ENCODE measurements at regions not wholly inside any gene's neighbourhood (a gene's known extent, or its start where the extent isn't known, plus 50 kb on each side); places are given as distances from the start of the nearest gene placed in this dataset.
A peak's percentile ranks its signal among the peaks of the same experiment; 100 is the strongest.
"Not testable (repeated sequence)": the region's sequence is repeated elsewhere in the genome, so short reads cannot be mapped to it uniquely, and the experiment has no call there.

GRCh38 chr4:3949916-3950315, 183.7 kb downstream of the ADRA2C start:
- not testable (repeated sequence) for H3K27ac ChIP-seq
- peak; percentile 61 for TF ChIP-seq CTCF (IDR thresholded peaks at IDR 0.05)

GRCh38 chr4:3952443-3953139, 186.4 kb downstream of the ADRA2C start:
- not testable (repeated sequence) for H3K27ac ChIP-seq

- H3K27ac ChIP-seq = not testable (repeated sequence)
These were observed 186.9 kb downstream of the ADRA2C start for GRCh38 chr4:3953140-3953489.

GRCh38 chr4:3954540-3955320, 188.5 kb downstream of the ADRA2C start:
- H3K27ac ChIP-seq = peak overlapping the region; percentile 39

GRCh38 chr4:3955321-3956164, 189.4 kb downstream of the ADRA2C start:
- H3K27ac ChIP-seq = peak overlapping the region; percentile 39

GRCh38 chr4:3956165-3956867, 190.1 kb downstream of the ADRA2C start:
- peak overlapping the region; percentile 31 for H3K27ac ChIP-seq

GRCh38 chr4:3961091-3961672, 195.0 kb downstream of the ADRA2C start:
- not testable (repeated sequence) for H3K27ac ChIP-seq

- H3K27ac ChIP-seq = not testable (repeated sequence)
These were observed 198.5 kb downstream of the ADRA2C start for GRCh38 chr4:3964572-3965278.

GRCh38 chr4:3967204-3967603, 201.0 kb downstream of the ADRA2C start:
- H3K27ac ChIP-seq = not testable (repeated sequence)

GRCh38 chr4:3972626-3973025, 206.4 kb downstream of the ADRA2C start:
- not testable (repeated sequence) for H3K27ac ChIP-seq

- not testable (repeated sequence) for H3K27ac ChIP-seq
These were observed 207.5 kb downstream of the ADRA2C start for GRCh38 chr4:3973581-3974200.

- not testable (repeated sequence) for H3K27ac ChIP-seq
These were observed 217.4 kb downstream of the ADRA2C start for GRCh38 chr4:3983518-3984125.

GRCh38 chr4:3984796-3985195, 218.6 kb downstream of the ADRA2C start:
- not testable (repeated sequence) for H3K27ac ChIP-seq
- peak; percentile 53 for TF ChIP-seq CTCF (IDR thresholded peaks at IDR 0.05)

GRCh38 chr4:3986412-3986811, 220.2 kb downstream of the ADRA2C start:
- not testable (repeated sequence) for H3K27ac ChIP-seq

GRCh38 chr4:3997386-3997785, 229.3 kb downstream of the OTOP1 start:
- H3K27ac ChIP-seq = not testable (repeated sequence)

- H3K27ac ChIP-seq = not testable (repeated sequence)
These were observed 222.7 kb downstream of the OTOP1 start for GRCh38 chr4:4004036-4004435.

GRCh38 chr4:4004702-4005101, 222.0 kb downstream of the OTOP1 start:
- H3K27ac ChIP-seq = not testable (repeated sequence)

Measured in 22Rv1 (cell line).